Motor neuron (in vitro differentiated cells): ENCODE measurements at regions not wholly inside any gene's neighbourhood (a gene's known extent, or its start where the extent isn't known, plus 50 kb on each side); places are given as distances from the start of the nearest gene placed in this dataset.

Source experiments
- ATAC-seq, 8 experiments: fragments of 200-7000 bp; cut with Tn5 transposase; replicated peaks in 6 of 8; 2 replicates each; pipeline ENCODE4 v1.8.0; 2021; ENCODE audit warnings: mild to moderate bottlenecking in 8 of 8, moderate library complexity in 8 of 8
- H3K27ac ChIP-seq, 2 donors: fragments of 250-450 bp; sonication (Bioruptor Pico); 2 replicates each; pipeline ENCODE4 v1.9.0; 2021; ENCODE audit warnings: antibody characterized with exemption in 2 of 2, mild to moderate bottlenecking in 2 of 2, moderate library complexity in 1 of 2
- H3K4me1 ChIP-seq, 2 donors: fragments of 250-450 bp; sonication (Bioruptor Pico); replicated peaks in 1 of 2; 2 replicates each; pipeline ENCODE4 v1.6.1; 2021; ENCODE audit warnings: antibody characterized with exemption in 2 of 2, mild to moderate bottlenecking in 2 of 2, moderate library complexity in 1 of 2
- H3K4me3 ChIP-seq, 5 donors: fragments of 250-450 bp; sonication (Bioruptor Pico); 2 replicates each; pipeline ENCODE4 v1.9.0; 2021; ENCODE audit warnings: antibody characterized with exemption in 5 of 5, mild to moderate bottlenecking in 5 of 5, moderate library complexity in 4 of 5
- WGBS, 10 experiments: fragments of 450-650 bp; shearing (Covaris generic); methylation state at CpG; one replicate each; pipeline ENCODE4 v1.0.0; 2022; 5-methylcytosine and 5-hydroxymethylcytosine counted together
- in situ Hi-C, 9 experiments: fragments of 400-800 bp; cut with MboI; loops; one replicate each; pipeline ENCODE4 v1.15.0; 2021; ENCODE audit warnings: low sequenced_read_pairs in 9 of 9, low pct_unique_long_range_greater_than_20kb in 2 of 9; ENCODE audit not compliant: unreplicated experiment in 9 of 9

DNA sequence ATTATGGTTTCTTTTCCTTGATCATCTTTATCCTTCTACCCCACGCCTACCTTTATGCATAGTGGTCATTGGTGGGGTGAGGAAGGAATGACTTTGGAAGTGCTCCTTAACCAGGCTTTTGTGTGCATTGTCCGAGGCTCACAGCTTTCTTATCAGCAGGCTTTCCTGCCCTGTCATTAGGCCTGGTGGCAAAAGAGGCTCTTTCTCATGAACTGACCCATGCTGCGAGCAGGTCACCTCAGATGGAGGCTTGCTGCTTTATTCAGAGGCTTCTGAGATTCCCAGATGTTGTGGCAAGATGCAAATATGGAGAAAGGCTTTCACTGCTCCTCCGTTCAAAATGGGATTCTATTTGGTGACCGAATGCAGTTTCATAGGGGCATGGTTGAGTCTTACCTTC is 57.4 kb upstream of the DMRTA1 start:
- Histone ChIP-seq H3K4me3 (no peak overlapping the region), H3K27ac (no peak overlapping the region), H3K4me1 (no peaks in the 10 kb centered on the region)
- in situ Hi-C loops = no loop called here
- WGBS, 10 experiments = 0 to 60% (median 34%) methylated on average over 1 to 4 of the region's 5 CpGs; no CpG with 5 or more reads in 2 of the 10 experiments
- ATAC-seq = no peak

- H3K4me3 ChIP-seq = no peak overlapping the region
- ATAC-seq = no peak
- H3K27ac ChIP-seq = no peak overlapping the region
- H3K4me1 ChIP-seq = no peaks in the 10 kb centered on the region
- in situ Hi-C loops = no loop called here
- WGBS, 10 experiments = 4 to 81% (median 37%) methylated on average over 1 to 3 of the region's 3 CpGs
Measured at GRCh38 chr9:22392523-22392922, 54.1 kb upstream of the DMRTA1 start.

DNA sequence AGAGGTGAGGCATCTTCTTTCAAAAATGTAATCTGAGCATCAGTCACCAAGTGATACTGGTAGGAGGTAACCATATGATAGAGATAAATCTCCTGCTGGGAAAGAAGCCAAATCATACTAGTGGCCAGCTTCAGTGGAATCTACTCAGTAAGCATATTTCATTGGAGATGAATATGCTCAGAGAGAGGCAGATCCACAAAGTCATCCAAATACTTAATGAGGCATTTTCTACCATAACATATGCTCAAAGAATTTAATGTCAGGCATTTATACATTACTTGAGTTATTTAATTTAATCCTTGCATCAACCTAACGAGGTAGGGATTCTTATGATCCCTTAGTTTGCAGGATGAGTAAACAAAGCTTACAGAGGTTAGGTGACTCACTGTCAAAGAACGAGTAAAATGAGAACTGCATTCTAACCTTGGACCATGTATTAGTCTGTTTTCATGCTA is 50.9 kb upstream of the DMRTA1 start:
- no peak for ATAC-seq
- 0 to 94% (median 75%) methylated on average over 1 to 2 of the region's 2 CpGs; no CpG with 5 or more reads in 3 of the 10 experiments for WGBS, 10 experiments
- no peak overlapping the region for H3K27ac ChIP-seq
- no peak overlapping the region for H3K4me3 ChIP-seq
- in situ Hi-C loops = no loop called here
- H3K4me1 ChIP-seq = no peaks in the 10 kb centered on the region
